GM04504 (cell line): ENCODE measurements at regions not wholly inside any gene's neighbourhood (a gene's known extent, or its start where the extent isn't known, plus 50 kb on each side); places are given as distances from the start of the nearest gene placed in this dataset.
A peak's percentile ranks its signal among the peaks of the same experiment; 100 is the strongest.
"Not testable (repeated sequence)": the region's sequence is repeated elsewhere in the genome, so short reads cannot be mapped to it uniquely, and the experiment has no call there.

ENCODE experiments used
- DNase-seq: peaks from one replicate; pipeline ENCODE4 v3.0.0-alpha.2; 2012; ENCODE audit warnings: low read depth

DNA sequence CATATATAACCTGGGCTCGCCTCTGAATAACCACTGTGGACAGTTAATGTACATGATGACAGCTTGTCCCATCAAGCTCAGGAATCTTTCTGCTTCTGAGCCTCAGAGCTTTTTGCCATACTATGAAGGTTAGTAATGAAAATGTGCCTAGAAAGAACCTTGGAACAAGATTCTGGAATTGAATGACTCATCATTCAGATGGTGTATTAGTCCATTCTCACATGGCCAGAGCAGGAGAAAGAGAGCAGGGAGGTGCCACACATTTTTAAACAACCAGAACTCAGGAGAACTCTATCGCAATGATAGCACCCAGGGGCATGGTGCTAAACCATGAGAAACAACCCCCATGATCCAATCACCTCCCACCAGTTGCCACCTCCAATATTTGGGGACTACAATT is 542.1 kb downstream of the PRR16 start:
- no peak for DNase-seq

GRCh38 chr5:121008041-121008440 is 543.9 kb downstream of the PRR16 start:
- no peak for DNase-seq

- DNase-seq, result no peak
These were observed 545.0 kb downstream of the PRR16 start for GRCh38 chr5:121009058-121009457.

DNA sequence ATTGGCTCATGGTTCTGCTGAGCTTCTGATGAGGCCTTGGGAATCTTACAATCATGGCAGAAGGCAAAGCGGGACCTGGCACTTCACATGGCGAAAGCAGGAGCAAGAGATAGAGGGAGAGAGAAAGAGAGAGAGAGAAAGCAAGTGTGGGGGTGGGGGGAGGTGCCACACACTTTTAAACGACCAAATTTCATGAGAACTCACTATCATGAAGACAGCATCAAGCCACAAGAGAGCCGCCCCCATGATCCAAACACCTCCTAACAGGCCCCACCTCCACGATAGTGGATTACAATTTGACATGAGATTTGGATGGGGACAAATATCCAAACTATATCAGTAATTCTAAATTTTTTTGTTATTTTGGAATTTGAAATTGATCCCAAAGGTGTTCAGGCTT is 553.9 kb downstream of the PRR16 start:
- DNase-seq, result no peak

DNA sequence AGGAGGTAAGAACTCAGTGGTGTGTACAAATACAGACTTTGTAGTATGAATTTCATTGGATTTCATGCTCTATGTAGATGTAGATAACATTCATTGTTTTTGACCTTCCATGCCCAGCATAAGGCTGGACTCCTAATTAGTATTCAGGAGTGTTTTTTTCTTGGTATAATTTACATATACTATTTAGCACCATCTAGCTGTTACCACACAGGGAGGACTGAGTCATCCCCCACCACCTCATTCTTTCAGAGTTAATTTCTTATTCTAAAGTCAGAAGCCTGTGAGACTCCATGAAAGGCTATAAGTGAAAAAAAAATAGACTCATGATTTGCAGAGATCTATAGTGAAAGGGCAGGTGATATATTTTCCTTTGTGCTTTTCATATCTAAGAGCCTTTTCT is 555.0 kb downstream of the PRR16 start:
- DNase-seq, result no peak

DNA sequence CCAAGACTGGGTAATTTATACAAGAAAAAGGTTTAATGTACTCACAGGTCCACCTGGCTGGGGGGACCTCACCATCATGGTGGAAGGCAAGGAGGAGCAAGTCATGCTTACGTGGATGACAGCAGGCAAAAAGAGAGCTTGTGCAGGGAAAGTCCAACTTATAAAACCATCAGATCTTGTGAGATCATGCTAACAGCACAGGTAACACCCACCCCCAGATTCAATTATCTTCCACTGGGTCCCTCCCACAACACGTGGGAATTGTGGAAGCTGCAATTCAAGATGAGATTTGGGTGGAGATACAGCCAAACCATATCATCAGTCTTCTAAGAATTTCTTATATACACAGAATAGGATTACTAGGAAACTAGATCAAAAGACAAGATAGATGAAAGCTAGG is 555.6 kb downstream of the PRR16 start:
- no peak for DNase-seq

- no peak for DNase-seq
These were observed 557.6 kb downstream of the PRR16 start for GRCh38 chr5:121021681-121022080.

DNA sequence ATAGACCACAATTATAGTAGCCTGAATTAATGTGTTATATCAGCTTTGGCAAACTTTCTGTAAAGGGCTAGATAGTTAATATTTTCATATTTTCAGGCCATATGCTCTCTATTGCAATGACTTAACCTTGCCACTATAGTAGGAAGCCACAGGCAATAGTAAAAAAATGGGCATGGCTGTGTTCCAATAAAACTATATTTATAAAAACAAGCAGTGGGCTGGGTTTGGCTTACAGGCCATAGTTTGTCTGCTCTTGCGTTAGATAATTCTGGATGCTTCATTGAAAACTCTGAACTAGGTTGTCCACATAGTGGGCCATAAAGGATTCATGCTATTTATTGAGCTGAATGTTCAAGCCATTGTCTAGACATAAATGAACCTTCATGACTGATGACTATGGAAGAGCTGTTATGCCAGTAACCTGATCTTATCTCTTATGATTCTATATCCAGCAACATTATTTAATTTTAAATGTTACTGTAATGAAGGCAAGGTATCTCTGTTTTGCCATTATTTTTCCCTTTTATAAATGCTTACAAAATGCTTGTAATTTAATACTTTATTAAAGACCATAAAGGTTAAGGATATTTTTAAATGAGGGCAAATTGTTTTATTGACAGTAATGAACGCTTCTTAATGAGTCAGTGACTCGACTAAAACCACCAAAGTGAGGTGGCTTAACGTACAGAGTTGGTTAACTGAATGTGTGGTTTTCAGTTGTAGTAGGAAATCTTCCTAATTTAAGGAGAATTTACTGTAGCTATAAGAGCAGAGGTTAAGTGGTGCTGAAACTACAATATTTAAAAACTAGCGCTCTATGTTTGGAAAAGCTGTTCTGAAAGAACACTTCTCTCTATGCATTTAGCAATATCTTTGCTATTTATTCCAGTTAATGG is 560.6 kb downstream of the PRR16 start:
- DNase-seq, result no peak

DNA sequence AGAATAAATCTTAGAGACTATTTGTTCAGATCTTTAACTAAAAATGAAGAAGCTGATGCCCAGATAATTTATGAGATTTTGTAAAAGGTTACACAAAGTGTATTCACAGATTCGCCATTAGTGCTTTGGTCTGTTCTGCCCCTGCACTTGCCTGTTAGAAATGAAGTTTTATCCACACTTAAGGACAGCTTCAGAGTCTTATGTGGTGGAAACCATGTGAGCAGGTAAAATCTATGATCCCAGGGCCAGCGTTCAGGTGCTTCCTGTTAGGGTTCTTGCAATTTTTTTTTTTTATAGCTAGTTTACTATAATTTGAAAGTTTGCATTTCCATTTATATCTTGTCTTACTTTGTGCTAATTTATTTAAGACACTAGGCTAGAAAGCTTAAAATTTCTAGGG is 561.6 kb downstream of the PRR16 start:
- DNase-seq, result no peak

DNA sequence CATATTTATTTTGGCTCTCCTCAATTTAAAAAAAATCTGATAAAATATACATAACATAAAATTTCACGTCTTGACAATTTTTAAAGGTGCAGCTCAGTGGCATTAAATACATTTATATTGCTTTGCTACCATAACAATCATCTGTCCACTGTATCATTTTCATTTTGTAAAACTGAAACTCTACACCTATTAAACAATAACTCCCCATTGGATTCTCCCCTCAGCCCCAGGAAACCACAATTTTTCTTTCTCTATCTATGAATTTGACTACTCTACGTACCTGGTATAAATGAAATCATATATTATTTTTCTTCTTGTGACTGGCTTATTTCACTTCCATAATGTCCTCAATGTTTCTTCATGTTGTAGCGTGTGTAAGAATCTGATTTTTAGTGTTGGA is 563.5 kb downstream of the PRR16 start:
- DNase-seq, result no peak

DNA sequence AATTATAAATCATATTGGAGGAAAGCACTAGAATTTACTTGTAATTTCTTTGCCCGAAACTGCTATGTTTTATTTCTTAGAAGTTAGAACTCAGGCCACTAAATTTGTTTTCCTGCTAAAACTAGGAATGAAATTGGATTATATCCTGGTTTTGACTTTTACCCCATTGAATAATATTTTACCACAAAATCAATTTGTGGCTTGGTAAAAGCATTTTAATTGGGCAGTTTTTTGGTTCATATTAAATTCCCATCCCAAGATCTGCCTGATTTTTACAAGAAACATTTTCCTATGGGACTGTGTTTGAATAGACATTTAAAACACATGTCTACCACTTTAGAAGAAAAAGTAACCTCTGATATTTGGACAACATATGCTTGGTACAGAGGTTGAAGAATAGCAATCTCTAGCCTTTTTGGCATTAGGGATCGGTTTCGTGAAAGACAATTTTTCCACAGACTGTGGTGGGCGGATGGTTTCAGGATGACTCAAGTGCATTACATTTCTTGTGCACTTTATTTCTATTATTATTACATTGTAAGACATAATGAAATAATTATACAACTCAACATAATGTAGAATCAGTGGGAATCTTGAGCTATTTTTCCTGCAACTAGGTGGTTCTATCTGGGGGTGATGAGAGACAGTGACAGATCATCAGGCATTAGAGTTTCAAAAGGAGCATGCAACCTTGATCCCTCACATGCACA is 565.6 kb downstream of the PRR16 start:
- no peak for DNase-seq

GRCh38 chr5:121031491-121031890 is 567.4 kb downstream of the PRR16 start:
- peak; percentile 31 for DNase-seq

GRCh38 chr5:121033334-121033733 is 569.2 kb downstream of the PRR16 start:
- no peak for DNase-seq

DNA sequence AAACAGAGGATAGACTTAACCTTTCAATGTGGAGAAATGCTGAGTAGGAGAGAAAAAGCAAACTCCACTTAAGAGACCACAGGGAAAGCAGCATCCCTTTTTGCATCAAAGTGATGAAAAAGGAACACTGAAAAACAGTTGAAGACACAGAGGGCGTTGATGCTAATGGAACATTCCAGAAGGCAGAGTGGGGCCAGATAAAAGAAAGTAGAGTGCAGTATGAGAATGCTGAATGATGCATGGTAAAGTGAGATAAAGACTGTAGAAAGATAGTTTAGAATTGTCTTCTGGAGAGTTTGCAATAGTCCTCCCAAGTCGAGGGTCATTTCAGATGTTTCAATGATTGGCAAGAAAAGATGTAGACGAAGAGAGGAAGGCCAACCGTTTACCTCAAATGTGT is 574.3 kb downstream of the PRR16 start:
- DNase-seq, result no peak

DNA sequence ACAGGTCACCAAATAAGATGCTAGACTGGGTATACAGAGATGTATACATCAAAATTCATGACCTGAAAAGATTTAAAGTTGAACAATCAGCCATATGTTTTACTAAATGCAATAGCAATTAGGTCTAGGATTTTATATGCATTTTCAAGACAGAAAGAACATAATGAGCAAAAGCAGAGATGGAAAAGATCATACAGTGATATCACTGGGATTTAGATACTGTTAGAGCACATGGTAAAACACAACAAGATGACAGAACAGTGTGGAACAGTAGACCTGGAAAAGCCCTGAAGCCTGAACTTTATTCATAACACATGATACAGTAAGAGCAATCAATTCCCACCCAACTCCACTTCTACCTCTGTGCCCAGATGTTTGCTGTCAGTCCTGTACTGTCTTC is 585.9 kb downstream of the PRR16 start:
- no peak for DNase-seq

DNA sequence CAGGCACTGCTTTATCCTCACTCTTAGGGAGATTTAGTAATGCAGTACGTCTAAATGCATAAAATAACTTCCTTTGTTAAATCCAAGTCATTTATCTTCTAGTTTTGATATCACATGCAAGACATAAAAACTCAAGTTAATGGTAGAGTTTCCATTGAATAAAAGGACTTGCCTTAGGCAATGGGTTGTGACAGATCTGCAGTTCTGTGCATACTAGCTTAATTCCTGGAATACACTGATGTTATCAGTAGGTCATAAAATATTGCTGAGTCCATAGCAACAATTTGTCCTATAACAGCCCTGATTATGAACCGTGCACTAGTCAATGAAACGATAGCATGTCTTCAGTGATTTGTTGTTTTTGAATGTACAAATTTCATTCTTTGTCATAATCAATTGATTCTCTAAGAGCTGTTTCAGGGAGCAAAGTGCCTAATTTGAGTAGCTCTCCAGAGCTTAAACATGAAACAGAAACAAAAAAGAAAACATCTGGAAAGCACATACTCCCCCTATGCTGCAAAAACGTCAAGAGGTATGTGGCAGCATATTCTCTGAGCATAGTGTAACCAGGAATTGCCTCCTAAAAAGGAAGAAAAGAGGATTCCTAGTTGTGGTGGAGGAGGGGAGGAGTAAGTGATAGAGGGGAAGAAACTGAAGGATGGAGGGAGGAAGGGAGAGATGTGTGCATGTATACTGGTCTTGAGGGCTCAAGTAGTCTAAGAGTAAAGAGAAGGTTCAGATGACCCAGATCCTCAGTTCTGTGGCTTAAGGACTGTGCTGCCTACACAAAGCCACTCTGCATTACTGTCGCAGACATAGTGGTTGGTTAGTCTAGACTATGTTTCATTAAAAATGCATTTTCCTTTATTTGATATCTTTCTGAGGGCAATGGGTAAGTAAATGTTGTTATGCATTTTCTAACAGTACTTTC is 589.2 kb downstream of the PRR16 start:
- DNase-seq, result no peak

DNA sequence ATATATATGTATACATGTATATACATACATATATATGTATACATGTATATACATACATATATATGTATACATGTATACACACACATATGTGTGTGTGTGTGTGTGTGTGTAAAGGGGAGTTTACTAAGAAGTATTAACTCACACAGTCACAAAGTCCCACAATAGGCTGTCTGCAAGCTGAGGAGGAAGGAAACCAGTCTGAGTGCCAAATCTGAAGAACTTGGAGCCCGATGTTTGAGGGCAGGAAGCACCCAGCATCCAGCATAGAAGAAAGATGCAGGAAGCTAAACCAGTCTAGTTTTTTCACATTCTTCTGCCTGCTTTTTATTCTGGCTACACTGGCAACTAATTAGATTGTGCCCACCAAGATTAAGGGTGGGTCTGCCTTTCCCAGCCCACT is 591.5 kb downstream of the PRR16 start:
- no peak for DNase-seq

DNA sequence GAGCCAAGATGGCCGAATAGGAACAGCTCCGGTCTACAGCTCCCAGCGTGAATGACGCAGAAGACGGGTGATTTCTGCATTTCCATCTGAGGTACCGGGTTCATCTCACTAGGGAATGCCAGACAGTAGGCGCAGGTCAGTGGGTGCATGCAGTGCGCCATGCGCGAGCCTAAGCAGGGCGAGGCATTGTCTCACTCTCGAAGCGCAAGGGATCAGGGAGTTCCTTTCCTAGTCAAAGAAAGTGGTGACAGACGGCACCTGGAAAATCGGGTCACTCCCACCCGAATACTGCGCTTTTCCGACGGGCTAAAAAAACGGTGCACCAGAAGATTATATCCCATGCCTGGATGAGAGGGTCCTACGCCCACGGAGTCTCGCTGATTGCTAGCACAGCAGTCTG is 600.1 kb downstream of the PRR16 start:
- not testable (repeated sequence) for DNase-seq

DNA sequence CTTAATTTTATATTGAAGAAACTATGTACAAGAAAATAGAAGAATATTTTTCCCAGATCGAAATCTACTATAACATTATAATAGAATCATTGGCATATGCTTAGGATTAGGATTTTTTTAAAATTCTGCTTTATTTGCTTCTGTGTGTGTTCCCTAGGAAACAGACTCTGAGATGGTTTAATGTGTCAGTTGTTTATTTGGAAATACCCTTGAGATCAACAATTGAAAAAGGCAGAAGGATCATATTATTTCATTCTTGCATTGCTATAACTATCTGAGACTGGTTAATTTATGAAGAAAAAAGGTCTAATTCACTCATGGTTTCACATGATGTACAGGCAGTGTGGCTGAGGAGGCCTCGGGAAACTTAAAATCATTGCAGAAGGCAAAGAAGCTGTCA is 622.6 kb downstream of the PRR16 start:
- DNase-seq, result no peak

DNA sequence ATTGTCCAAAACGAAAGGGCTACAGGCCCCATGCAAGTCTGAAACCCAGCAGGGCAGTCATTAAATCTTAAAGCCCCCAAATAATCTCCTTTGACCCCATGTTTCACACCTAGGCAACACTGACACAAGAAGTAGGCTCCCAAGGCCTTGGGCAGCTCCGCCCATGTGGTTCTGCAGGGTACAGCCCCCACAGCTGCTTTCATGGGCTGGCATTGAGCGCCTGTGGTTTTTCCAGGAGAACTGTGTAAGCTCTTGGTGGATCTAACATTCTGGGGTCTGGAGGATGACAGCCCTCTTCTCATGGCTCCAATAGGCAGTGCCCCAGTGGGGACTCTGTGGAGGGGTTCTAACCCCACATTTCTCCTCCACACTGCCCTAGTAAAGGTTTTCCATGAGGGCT is 623.5 kb downstream of the PRR16 start:
- DNase-seq, result no peak

GRCh38 chr5:121088341-121088740 is 624.2 kb downstream of the PRR16 start:
- no peak for DNase-seq

GRCh38 chr5:121090822-121091221 is 626.7 kb downstream of the PRR16 start:
- no peak for DNase-seq
